SW480 (cell line): ENCODE measurements at regions not wholly inside any gene's neighbourhood (a gene's known extent, or its start where the extent isn't known, plus 50 kb on each side); places are given as distances from the start of the nearest gene placed in this dataset.

Experiments
- DNase-seq: peaks from one replicate; pipeline ENCODE4 v3.0.0-alpha.2; 2016; ENCODE audit warnings: low spot score

GRCh38 chr10:42973870-42974692, 102.8 kb upstream of the RET start:
- no peak for DNase-seq

GRCh38 chr10:42974693-42975002, 102.2 kb upstream of the RET start:
- no peak for DNase-seq

- no peak for DNase-seq
Measured at GRCh38 chr10:42975005-42975493, 101.8 kb upstream of the RET start.

GRCh38 chr10:42975558-42976340, 101.1 kb upstream of the RET start:
- no peak for DNase-seq

- no peak for DNase-seq
Measured at GRCh38 chr10:42976351-42977031, 100.4 kb upstream of the RET start.

- no peak for DNase-seq
Measured at GRCh38 chr10:42977032-42977416, 99.8 kb upstream of the RET start.

- DNase-seq: no peak
Measured at GRCh38 chr10:42979181-42979580, 97.7 kb upstream of the RET start.

GRCh38 chr10:42979721-42980467, 97.0 kb upstream of the RET start:
- no peak for DNase-seq

GRCh38 chr10:42980553-42981357, 96.1 kb upstream of the RET start:
- no peak for DNase-seq

- no peak for DNase-seq
Measured at GRCh38 chr10:42981358-42982236, 95.3 kb upstream of the RET start.

- no peak for DNase-seq
Measured at GRCh38 chr10:42982891-42983506, 93.9 kb upstream of the RET start.

- no peak for DNase-seq
Measured at GRCh38 chr10:42983591-42983990, 93.3 kb upstream of the RET start.

GRCh38 chr10:42984035-42984610, 92.7 kb upstream of the RET start:
- DNase-seq: no peak

GRCh38 chr10:42984761-42985325, 92.0 kb upstream of the RET start:
- no peak for DNase-seq

GRCh38 chr10:42985436-42986316, 91.2 kb upstream of the RET start:
- no peak for DNase-seq

- no peak for DNase-seq
Measured at GRCh38 chr10:42986633-42987032, 90.2 kb upstream of the RET start.

GRCh38 chr10:42987121-42987541, 89.7 kb upstream of the RET start:
- no peak for DNase-seq

GRCh38 chr10:42987575-42987974, 89.3 kb upstream of the RET start:
- no peak for DNase-seq
